ENCODE measurements at regions not wholly inside any gene's neighbourhood (a gene's known extent, or its start where the extent isn't known, plus 50 kb on each side); places are given as distances from the start of the nearest gene placed in this dataset.

DNA sequence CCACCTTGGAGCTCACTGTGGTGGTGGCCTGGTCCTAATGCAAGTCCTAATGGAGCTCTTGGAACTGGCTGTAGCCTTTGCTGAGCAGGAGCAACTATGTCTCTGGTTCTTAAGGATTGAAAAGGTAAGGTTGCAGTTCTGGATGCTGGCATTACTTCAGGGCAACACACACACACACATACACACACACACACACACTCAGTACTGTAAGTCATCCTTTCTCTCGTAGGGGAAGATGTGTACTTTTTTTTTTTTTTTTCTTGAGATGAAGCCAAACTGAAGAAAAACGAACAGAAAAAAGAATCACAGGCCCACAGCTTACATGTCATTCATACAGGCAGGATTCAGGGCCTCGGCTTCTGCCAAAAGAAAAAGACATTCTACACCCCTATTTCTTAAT is 81.1 kb upstream of the RPS23 start:
- TF ChIP-seq, protein P1, sequence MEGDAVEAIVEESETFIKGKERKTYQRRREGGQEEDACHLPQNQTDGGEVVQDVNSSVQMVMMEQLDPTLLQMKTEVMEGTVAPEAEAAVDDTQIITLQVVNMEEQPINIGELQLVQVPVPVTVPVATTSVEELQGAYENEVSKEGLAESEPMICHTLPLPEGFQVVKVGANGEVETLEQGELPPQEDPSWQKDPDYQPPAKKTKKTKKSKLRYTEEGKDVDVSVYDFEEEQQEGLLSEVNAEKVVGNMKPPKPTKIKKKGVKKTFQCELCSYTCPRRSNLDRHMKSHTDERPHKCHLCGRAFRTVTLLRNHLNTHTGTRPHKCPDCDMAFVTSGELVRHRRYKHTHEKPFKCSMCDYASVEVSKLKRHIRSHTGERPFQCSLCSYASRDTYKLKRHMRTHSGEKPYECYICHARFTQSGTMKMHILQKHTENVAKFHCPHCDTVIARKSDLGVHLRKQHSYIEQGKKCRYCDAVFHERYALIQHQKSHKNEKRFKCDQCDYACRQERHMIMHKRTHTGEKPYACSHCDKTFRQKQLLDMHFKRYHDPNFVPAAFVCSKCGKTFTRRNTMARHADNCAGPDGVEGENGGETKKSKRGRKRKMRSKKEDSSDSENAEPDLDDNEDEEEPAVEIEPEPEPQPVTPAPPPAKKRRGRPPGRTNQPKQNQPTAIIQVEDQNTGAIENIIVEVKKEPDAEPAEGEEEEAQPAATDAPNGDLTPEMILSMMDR (IDR thresholded peaks at IDR 0.05; ENCODE audit: extremely low read depth, low read depth, low read length) = no peak
- no peaks in the 10 kb centered on the region for H3K36me3 ChIP-seq (ENCODE audit: insufficient read depth, low read length)
- no peaks in the 10 kb centered on the region for H4K20me1 ChIP-seq (ENCODE audit: insufficient read depth, low read length)
- DNase-seq (ENCODE audit: insufficient read length, low spot score, missing footprints) = no peak
- no peaks in the 10 kb centered on the region for H3K27me3 ChIP-seq (ENCODE audit: insufficient read depth, low read length)
- H2AFZ ChIP-seq (ENCODE audit: low read length) = no peak overlapping the region
- no peaks in the 10 kb centered on the region for H3K9me3 ChIP-seq (ENCODE audit: low read depth, low read length)
- no peak overlapping the region for H3K27ac ChIP-seq (ENCODE audit: low read depth, low read length)
- H3K4me1 ChIP-seq (ENCODE audit: insufficient read depth, low read length) = peaks cover 27% of the 10 kb centered on the region
- no peak overlapping the region for H3K4me2 ChIP-seq (ENCODE audit: insufficient read depth, low read length)
- no peaks in the 10 kb centered on the region for H3K79me2 ChIP-seq (ENCODE audit: insufficient read depth, low read length)
- H3K4me3 ChIP-seq (ENCODE audit: insufficient read depth, low read length) = no peak overlapping the region

GRCh38 chr5:82358457-82358856 is 80.3 kb upstream of the RPS23 start:
- Histone ChIP-seq H3K4me1 (ENCODE audit: insufficient read depth, low read length) (peaks cover 27% of the 10 kb centered on the region), H4K20me1 (ENCODE audit: insufficient read depth, low read length) (no peaks in the 10 kb centered on the region), H2AFZ (ENCODE audit: low read length) (no peak overlapping the region), H3K36me3 (ENCODE audit: insufficient read depth, low read length) (no peaks in the 10 kb centered on the region), H3K9me3 (ENCODE audit: low read depth, low read length) (no peaks in the 10 kb centered on the region), H3K4me2 (ENCODE audit: insufficient read depth, low read length) (no peak overlapping the region), H3K27ac (ENCODE audit: low read depth, low read length) (no peak overlapping the region), H3K27me3 (ENCODE audit: insufficient read depth, low read length) (no peaks in the 10 kb centered on the region), H3K79me2 (ENCODE audit: insufficient read depth, low read length) (no peaks in the 10 kb centered on the region), H3K4me3 (ENCODE audit: insufficient read depth, low read length) (no peak overlapping the region)
- no peak for DNase-seq (ENCODE audit: insufficient read length, low spot score, missing footprints)
- TF ChIP-seq, protein P1 (IDR thresholded peaks at IDR 0.05; ENCODE audit: extremely low read depth, low read depth, low read length) = no peak

GRCh38 chr5:82356808-82357671 is 78.9 kb upstream of the RPS23 start:
- H3K79me2 ChIP-seq (ENCODE audit: insufficient read depth, low read length) = no peaks in the 10 kb centered on the region
- H3K4me1 ChIP-seq (ENCODE audit: insufficient read depth, low read length) = peaks cover 33% of the 10 kb centered on the region
- no peak for DNase-seq (ENCODE audit: insufficient read length, low spot score, missing footprints)
- H4K20me1 ChIP-seq (ENCODE audit: insufficient read depth, low read length) = no peaks in the 10 kb centered on the region
- H3K36me3 ChIP-seq (ENCODE audit: insufficient read depth, low read length) = no peaks in the 10 kb centered on the region
- TF ChIP-seq, protein P1 (IDR thresholded peaks at IDR 0.05; ENCODE audit: extremely low read depth, low read depth, low read length) = no peak
- H2AFZ ChIP-seq (ENCODE audit: low read length) = peak overlapping the region; percentile 11
- H3K9me3 ChIP-seq (ENCODE audit: low read depth, low read length) = no peaks in the 10 kb centered on the region
- H3K4me3 ChIP-seq (ENCODE audit: insufficient read depth, low read length) = no peak overlapping the region
- H3K27ac ChIP-seq (ENCODE audit: low read depth, low read length) = peak overlapping the region; percentile 81
- no peaks in the 10 kb centered on the region for H3K27me3 ChIP-seq (ENCODE audit: insufficient read depth, low read length)
- H3K4me2 ChIP-seq (ENCODE audit: insufficient read depth, low read length) = peak overlapping the region; percentile 41

- TF ChIP-seq, protein P1 (IDR thresholded peaks at IDR 0.05; ENCODE audit: extremely low read depth, low read depth, low read length) = no peak
- Histone ChIP-seq H3K36me3 (ENCODE audit: insufficient read depth, low read length) (no peaks in the 10 kb centered on the region), H3K79me2 (ENCODE audit: insufficient read depth, low read length) (no peaks in the 10 kb centered on the region), H3K27me3 (ENCODE audit: insufficient read depth, low read length) (no peaks in the 10 kb centered on the region), H3K9me3 (ENCODE audit: low read depth, low read length) (no peaks in the 10 kb centered on the region), H3K4me3 (ENCODE audit: insufficient read depth, low read length) (no peak overlapping the region), H4K20me1 (ENCODE audit: insufficient read depth, low read length) (no peaks in the 10 kb centered on the region), H3K27ac (ENCODE audit: low read depth, low read length) (no peak overlapping the region), H2AFZ (ENCODE audit: low read length) (peak overlapping the region; percentile 6), H3K4me2 (ENCODE audit: insufficient read depth, low read length) (no peak overlapping the region), H3K4me1 (ENCODE audit: insufficient read depth, low read length) (peaks cover 36% of the 10 kb centered on the region)
- no peak for DNase-seq (ENCODE audit: insufficient read length, low spot score, missing footprints)
Measured at GRCh38 chr5:82356021-82356420, 77.9 kb upstream of the RPS23 start.
